Naive thymus-derived CD8-positive, alpha-beta T cell (primary cell): ENCODE measurements at regions not wholly inside any gene's neighbourhood (a gene's known extent, or its start where the extent isn't known, plus 50 kb on each side); places are given as distances from the start of the nearest gene placed in this dataset. TPM values are rescaled to one million over a fixed set of nuclear protein-coding genes. Genes with fewer than 3 reads are reported as not detected.

ENCODE experiments used
- ATAC-seq, 2 donors: fragments of 150-1000 bp; cut with Tn5 transposase in 1 of 2; sonication (Bioruptor Pico), chemical (Tn5 transposase) in 1 of 2; 1 replicate in 1 of 2; 2 replicates in 1 of 2; pipeline ENCODE4 v1.10.0; 2021; ENCODE audit warnings: mild to moderate bottlenecking in 2 of 2, moderate library complexity in 2 of 2
- POLR2A ChIA-PET: fragments of 350-600 bp; sonication (Branson Sonifier 250); formaldehyde crosslinking; loops from one replicate; lab custom pipeline; 2021; ENCODE audit warnings: antibody characterized with exemption; lab: Charles Lee
- DNase-seq, 10 donors: peaks; one replicate each; pipeline versions ENCODE4 v3.0.0 to v3.0.0-alpha.2; 2020 to 2022
- H3K27ac Mint-ChIP-seq, 10 donors: one replicate each; pipeline ENCODE4 v1.8.0; 2020 to 2022; ENCODE audit warnings: mild to moderate bottlenecking in 10 of 10, mixed read lengths in 10 of 10, moderate library complexity in 4 of 10, inconsistent platforms in 1 of 10
- H3K27me3 Mint-ChIP-seq, 5 donors: one replicate each; pipeline ENCODE4 v1.8.0; 2021 to 2022; ENCODE audit warnings: mixed read lengths in 5 of 5
- H3K36me3 Mint-ChIP-seq, 3 donors: one replicate each; pipeline ENCODE4 v1.8.0; 2020 to 2022; ENCODE audit warnings: mixed read lengths in 3 of 3, mild to moderate bottlenecking in 2 of 3, inconsistent platforms in 1 of 3
- H3K4me1 Mint-ChIP-seq, 4 donors: one replicate each; pipeline ENCODE4 v1.8.0; 2021 to 2022; ENCODE audit warnings: mixed read lengths in 4 of 4
- H3K4me3 Mint-ChIP-seq, 10 donors: one replicate each; pipeline ENCODE4 v1.8.0; 2020 to 2022; ENCODE audit warnings: mild to moderate bottlenecking in 10 of 10, mixed read lengths in 10 of 10, moderate library complexity in 6 of 10, inconsistent platforms in 1 of 10
- H3K9me3 Mint-ChIP-seq, 9 donors: one replicate each; pipeline ENCODE4 v1.8.0; 2020 to 2022; ENCODE audit warnings: mixed read lengths in 9 of 9, mild to moderate bottlenecking in 3 of 9, inconsistent platforms in 1 of 9, moderate library complexity in 1 of 9
- microRNA-seq: library from miRNA; unstranded; fragments of <30 nt; microRNA quantifications from one replicate; pipeline ENCODE4 v1.2.0, GENCODE V29; 2022; ENCODE audit warnings: borderline microRNAs expressed

DNA sequence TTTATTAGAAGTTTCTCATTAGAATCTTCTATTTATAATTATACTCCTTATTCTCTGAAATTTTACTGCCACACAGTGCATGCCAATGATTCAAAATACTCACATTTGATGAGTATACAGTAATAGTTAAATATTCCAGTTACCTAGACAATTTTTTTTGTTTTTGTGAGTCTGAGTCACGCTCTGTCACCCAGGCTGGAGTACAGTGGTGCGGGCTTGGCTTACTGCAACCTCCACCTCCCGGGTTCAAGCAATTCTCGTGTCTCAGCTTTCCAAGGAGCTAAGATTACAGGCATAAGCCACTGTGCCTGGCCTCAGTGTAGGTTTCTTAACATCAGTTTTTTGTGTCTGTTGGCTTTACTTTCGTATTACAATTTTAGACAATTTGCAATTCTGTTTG is 87.1 kb downstream of the ZNF486 start:
- no peak overlapping the region for H3K4me3 Mint-ChIP-seq
- peaks cover 0 to 13% (median 0%) of the 10 kb centered on the region in 3 donors for H3K36me3 Mint-ChIP-seq
- ATAC-seq: no peak
- no peaks in the 10 kb centered on the region for H3K4me1 Mint-ChIP-seq
- H3K27ac Mint-ChIP-seq: no peak overlapping the region
- H3K9me3 Mint-ChIP-seq: peaks cover 0 to 9% (median 5%) of the 10 kb centered on the region in 9 donors
- peaks cover 0 to 7% (median 0%) of the 10 kb centered on the region in 5 donors for H3K27me3 Mint-ChIP-seq
- POLR2A ChIA-PET: no interaction called here
- DNase-seq: no peak

DNA sequence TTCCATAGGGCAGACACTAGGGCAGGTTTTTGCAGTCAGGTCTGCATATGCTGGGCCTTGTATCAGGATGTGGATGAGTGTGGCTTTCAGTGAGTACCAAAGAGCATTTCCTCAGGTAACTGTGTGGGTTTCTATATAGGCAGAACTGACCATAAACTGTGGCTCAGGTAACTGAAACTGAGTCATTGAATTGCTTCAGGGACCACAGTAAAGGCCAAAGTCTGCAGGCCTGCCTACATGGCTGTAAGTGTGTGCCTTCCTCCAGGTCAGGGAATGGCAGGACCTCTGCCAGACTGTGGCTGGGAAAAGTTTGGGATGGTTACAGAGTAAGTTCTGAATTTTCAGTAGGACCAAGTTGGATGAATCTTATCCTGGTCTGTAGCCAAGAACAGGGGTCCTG is 85.6 kb downstream of the ZNF486 start:
- DNase-seq (no peak), ATAC-seq (no peak)
- Mint-ChIP-seq H3K4me3 (no peak overlapping the region), H3K27me3 (no peaks in the 10 kb centered on the region), H3K4me1 (no peaks in the 10 kb centered on the region), H3K9me3 (peaks cover 0 to 2% (median 0%) of the 10 kb centered on the region in 9 donors), H3K36me3 (no peaks in the 10 kb centered on the region), H3K27ac (no peak overlapping the region)
- POLR2A ChIA-PET: no interaction called here

DNA sequence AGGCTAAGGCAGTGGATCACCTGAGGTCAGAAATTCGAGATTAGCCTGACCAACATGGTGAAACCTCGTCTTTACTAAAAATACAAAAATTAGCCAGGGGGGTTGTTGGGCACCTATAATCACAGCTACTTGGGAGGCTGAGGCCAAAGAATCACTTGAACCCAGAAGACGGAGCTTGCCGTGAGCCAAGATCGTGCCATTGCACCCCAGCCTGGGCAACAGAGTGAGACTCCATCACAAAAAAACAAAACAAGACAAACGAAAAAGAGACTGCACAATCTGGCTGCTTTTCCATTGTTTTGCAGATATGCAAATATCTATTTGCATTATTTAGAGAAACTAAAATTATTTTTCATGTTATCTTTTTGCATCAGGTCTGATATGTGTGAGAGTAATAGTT is 83.6 kb downstream of the ZNF486 start:
- Mint-ChIP-seq H3K9me3 (no peaks in the 10 kb centered on the region), H3K27ac (peak overlapping the region in 1 of 10 donors; percentile 71), H3K4me3 (no peak overlapping the region), H3K4me1 (no peaks in the 10 kb centered on the region), H3K27me3 (no peaks in the 10 kb centered on the region), H3K36me3 (no peaks in the 10 kb centered on the region)
- ATAC-seq (no peak), DNase-seq (no peak)
- POLR2A ChIA-PET: no interaction called here

DNA sequence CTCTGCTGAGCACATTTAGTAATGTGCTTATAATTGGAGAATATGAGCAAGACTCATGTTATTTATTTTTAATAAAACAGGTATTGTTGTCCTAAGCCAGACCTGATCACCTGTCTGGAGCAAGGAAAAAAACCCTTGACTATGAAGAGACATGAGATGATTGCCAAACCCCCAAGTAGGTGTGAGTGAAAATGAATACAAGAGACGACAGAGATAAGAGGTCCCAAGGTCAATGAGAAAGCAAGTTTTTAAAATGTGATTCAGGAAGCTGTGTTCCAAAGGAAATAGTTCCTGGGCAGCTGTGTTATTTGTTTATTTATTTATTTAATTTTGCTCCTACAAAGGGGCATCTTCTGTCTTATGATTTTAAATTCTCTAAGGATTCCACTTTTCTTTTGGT is 83.1 kb downstream of the ZNF486 start:
- Mint-ChIP-seq H3K27me3 (no peaks in the 10 kb centered on the region), H3K4me3 (no peak overlapping the region), H3K27ac (no peak overlapping the region), H3K4me1 (no peaks in the 10 kb centered on the region), H3K36me3 (no peaks in the 10 kb centered on the region), H3K9me3 (no peaks in the 10 kb centered on the region)
- DNase-seq (no peak), ATAC-seq (no peak)
- POLR2A ChIA-PET: no interaction called here

Small RNA genes in the stretch of these regions (microRNA-seq; reads per million reads assigned to microRNA genes)
- gene MIR1270: not detected
